NCI-H345 (cell line): ENCODE measurements at regions not wholly inside any gene's neighbourhood (a gene's known extent, or its start where the extent isn't known, plus 50 kb on each side); places are given as distances from the start of the nearest gene placed in this dataset.
A peak's percentile ranks its signal among the peaks of the same experiment; 100 is the strongest.

ENCODE experiments used
- DNase-seq: peaks from one replicate; lab custom pipeline; 2025; lab: John Stamatoyannopoulos, UW

- DNase-seq = no peak
Measured at GRCh38 chr3:165455793-165456192, 259.6 kb upstream of the SLITRK3 start.

- no peak for DNase-seq
Measured at GRCh38 chr3:165455360-165455759, 259.2 kb upstream of the SLITRK3 start.

GRCh38 chr3:165451371-165452070 is 255.3 kb upstream of the SLITRK3 start:
- DNase-seq = no peak

- peak; percentile 12 for DNase-seq
Measured at GRCh38 chr3:165446555-165446954, 250.4 kb upstream of the SLITRK3 start.

GRCh38 chr3:165444745-165445144 is 248.6 kb upstream of the SLITRK3 start:
- DNase-seq = no peak

- DNase-seq = no peak
Measured at GRCh38 chr3:165443664-165444063, 247.5 kb upstream of the SLITRK3 start.

GRCh38 chr3:165442061-165442460 is 245.9 kb upstream of the SLITRK3 start:
- DNase-seq = no peak

GRCh38 chr3:165440380-165440779 is 244.2 kb upstream of the SLITRK3 start:
- DNase-seq = no peak

GRCh38 chr3:165439765-165440164 is 243.6 kb upstream of the SLITRK3 start:
- no peak for DNase-seq

GRCh38 chr3:165434516-165434915 is 238.3 kb upstream of the SLITRK3 start:
- no peak for DNase-seq

- no peak for DNase-seq
Measured at GRCh38 chr3:165406425-165406824, 210.2 kb upstream of the SLITRK3 start.

- no peak for DNase-seq
Measured at GRCh38 chr3:165404357-165405027, 208.3 kb upstream of the SLITRK3 start.

- no peak for DNase-seq
Measured at GRCh38 chr3:165403666-165404065, 207.5 kb upstream of the SLITRK3 start.

GRCh38 chr3:165395188-165395587 is 199.0 kb upstream of the SLITRK3 start:
- no peak for DNase-seq

- DNase-seq = no peak
Measured at GRCh38 chr3:165393461-165393860, 197.3 kb upstream of the SLITRK3 start.

- DNase-seq = no peak
Measured at GRCh38 chr3:165390166-165390565, 194.0 kb upstream of the SLITRK3 start.

- DNase-seq = no peak
Measured at GRCh38 chr3:165389653-165390052, 193.5 kb upstream of the SLITRK3 start.

- DNase-seq = no peak
Measured at GRCh38 chr3:165389064-165389463, 192.9 kb upstream of the SLITRK3 start.

GRCh38 chr3:165383381-165383780 is 187.2 kb upstream of the SLITRK3 start:
- DNase-seq = no peak

GRCh38 chr3:165382672-165383071 is 186.5 kb upstream of the SLITRK3 start:
- DNase-seq = no peak

GRCh38 chr3:165378761-165379160 is 182.6 kb upstream of the SLITRK3 start:
- no peak for DNase-seq

GRCh38 chr3:165359005-165359404 is 162.8 kb upstream of the SLITRK3 start:
- no peak for DNase-seq

GRCh38 chr3:165355316-165355715 is 159.1 kb upstream of the SLITRK3 start:
- no peak for DNase-seq

GRCh38 chr3:165347526-165347925 is 151.3 kb upstream of the SLITRK3 start:
- no peak for DNase-seq
